IPS-20b (cell line): ENCODE measurements at regions not wholly inside any gene's neighbourhood (a gene's known extent, or its start where the extent isn't known, plus 50 kb on each side); places are given as distances from the start of the nearest gene placed in this dataset.
"Not testable (repeated sequence)": the region's sequence is repeated elsewhere in the genome, so short reads cannot be mapped to it uniquely, and the experiment has no call there.

Source experiments
- H3K27ac ChIP-seq: one replicate; pipeline ENCODE4 v1.5.1; 2013; ENCODE audit warnings: low read length
- H3K27me3 ChIP-seq: 2 replicates; pipeline ENCODE4 v1.6.1; 2013; ENCODE audit warnings: mild to moderate bottlenecking, low read length, inconsistent platforms; ENCODE audit not compliant: insufficient read depth
- H3K36me3 ChIP-seq: 2 replicates; pipeline ENCODE4 v1.6.1; 2013; ENCODE audit warnings: low read depth, mild to moderate bottlenecking, inconsistent platforms, low read length, moderate library complexity; ENCODE audit not compliant: insufficient read depth
- H3K4me1 ChIP-seq: 2 replicates; pipeline ENCODE4 v1.6.1; 2013; ENCODE audit warnings: mild to moderate bottlenecking, control low read depth, inconsistent platforms, low read length, moderate library complexity; ENCODE audit not compliant: insufficient read depth
- H3K4me3 ChIP-seq: 2 replicates; pipeline ENCODE4 v1.5.1; 2013; ENCODE audit warnings: mild to moderate bottlenecking, low read length, inconsistent platforms
- H3K9ac ChIP-seq: 2 replicates; pipeline ENCODE4 v1.6.1; 2013; ENCODE audit warnings: low read depth, mild to moderate bottlenecking, inconsistent platforms, low read length, moderate library complexity
- H3K9me3 ChIP-seq: 2 replicates; pipeline ENCODE4 v1.6.1; 2013; ENCODE audit warnings: mild to moderate bottlenecking, low read depth, low read length, inconsistent platforms; ENCODE audit not compliant: insufficient read depth

GRCh38 chr15:70576276-70576675 lies 187.1 kb downstream of the UACA start:
- Histone ChIP-seq H3K4me3 (no peak overlapping the region), H3K9me3 (no peaks in the 10 kb centered on the region), H3K9ac (no peak overlapping the region), H3K27ac (no peak overlapping the region), H3K36me3 (no peaks in the 10 kb centered on the region), H3K27me3 (no peaks in the 10 kb centered on the region), H3K4me1 (peaks cover 11% of the 10 kb centered on the region)

GRCh38 chr15:70575231-70576226 lies 187.8 kb downstream of the UACA start:
- Histone ChIP-seq H3K27me3 (no peaks in the 10 kb centered on the region), H3K36me3 (no peaks in the 10 kb centered on the region), H3K27ac (no peak overlapping the region), H3K9ac (no peak overlapping the region), H3K4me3 (no peak overlapping the region), H3K4me1 (peaks cover 11% of the 10 kb centered on the region), H3K9me3 (no peaks in the 10 kb centered on the region)

GRCh38 chr15:70574325-70574724 lies 189.0 kb downstream of the UACA start:
- H3K9me3 ChIP-seq, H3K9ac ChIP-seq, H3K27me3 ChIP-seq, H3K27ac ChIP-seq, H3K4me3 ChIP-seq, H3K4me1 ChIP-seq, H3K36me3 ChIP-seq: not testable (repeated sequence)

GRCh38 chr15:70573121-70573850 lies 190.1 kb downstream of the UACA start:
- Histone ChIP-seq H3K36me3 (no peaks in the 10 kb centered on the region), H3K4me3 (no peak overlapping the region), H3K4me1 (no peaks in the 10 kb centered on the region)

GRCh38 chr15:70569714-70570231 lies 193.6 kb downstream of the UACA start:
- no peaks in the 10 kb centered on the region for H3K36me3 ChIP-seq
- H3K4me3 ChIP-seq = no peak overlapping the region
- H3K9me3 ChIP-seq = no peaks in the 10 kb centered on the region
- H3K4me1 ChIP-seq = peaks cover 3% of the 10 kb centered on the region; the same call in 1 of the 2 replicates
- no peaks in the 10 kb centered on the region for H3K27me3 ChIP-seq
- H3K27ac ChIP-seq = no peak overlapping the region
- H3K9ac ChIP-seq = no peak overlapping the region

More at GRCh38 chr15:70573121-70573850, 190.1 kb downstream of the UACA start:
- Histone ChIP-seq H3K27ac (no peak overlapping the region), H3K9me3 (no peaks in the 10 kb centered on the region), H3K9ac (no peak overlapping the region), H3K27me3 (no peaks in the 10 kb centered on the region)

GRCh38 chr15:70569091-70569713 lies 194.2 kb downstream of the UACA start:
- H3K27me3 ChIP-seq = no peaks in the 10 kb centered on the region
- no peaks in the 10 kb centered on the region for H3K9me3 ChIP-seq
- H3K4me1 ChIP-seq = peaks cover 3% of the 10 kb centered on the region; the same call in 1 of the 2 replicates
- no peak overlapping the region for H3K9ac ChIP-seq
- no peak overlapping the region for H3K27ac ChIP-seq
- H3K4me3 ChIP-seq = no peak overlapping the region
- H3K36me3 ChIP-seq = no peaks in the 10 kb centered on the region

- Histone ChIP-seq H3K9ac (no peak overlapping the region), H3K36me3 (no peaks in the 10 kb centered on the region), H3K4me1 (peaks cover 3% of the 10 kb centered on the region; the same call in 1 of the 2 replicates), H3K27ac (no peak overlapping the region), H3K9me3 (no peaks in the 10 kb centered on the region), H3K4me3 (no peak overlapping the region), H3K27me3 (no peaks in the 10 kb centered on the region)
These were observed 196.4 kb downstream of the UACA start for GRCh38 chr15:70566989-70567388.

- peaks cover 3% of the 10 kb centered on the region; the same call in 1 of the 2 replicates for H3K4me1 ChIP-seq
- no peaks in the 10 kb centered on the region for H3K9me3 ChIP-seq
- H3K9ac ChIP-seq = peak overlapping the region; percentile 22; the same call in 1 of the 2 replicates
- H3K4me3 ChIP-seq = no peak overlapping the region
- no peak overlapping the region for H3K27ac ChIP-seq
- no peaks in the 10 kb centered on the region for H3K36me3 ChIP-seq
- H3K27me3 ChIP-seq = no peaks in the 10 kb centered on the region
These were observed 197.1 kb downstream of the UACA start for GRCh38 chr15:70566047-70566835.

GRCh38 chr15:70563561-70564095 lies 199.7 kb downstream of the UACA start:
- H3K4me3 ChIP-seq = no peak overlapping the region
- H3K27ac ChIP-seq = no peak overlapping the region
- peaks cover 3% of the 10 kb centered on the region; the same call in 1 of the 2 replicates for H3K4me1 ChIP-seq
- H3K9me3 ChIP-seq = no peaks in the 10 kb centered on the region
- H3K36me3 ChIP-seq = no peaks in the 10 kb centered on the region
- no peak overlapping the region for H3K9ac ChIP-seq
- H3K27me3 ChIP-seq = no peaks in the 10 kb centered on the region

GRCh38 chr15:70562906-70563305 lies 200.5 kb downstream of the UACA start:
- Histone ChIP-seq H3K9ac (no peak overlapping the region), H3K36me3 (no peaks in the 10 kb centered on the region), H3K9me3 (no peaks in the 10 kb centered on the region), H3K27me3 (no peaks in the 10 kb centered on the region), H3K4me3 (no peak overlapping the region), H3K27ac (no peak overlapping the region), H3K4me1 (peaks cover 3% of the 10 kb centered on the region; the same call in 1 of the 2 replicates)
